Activated T-cell treated with anti-CD3 and anti-CD28 coated beads, Interleukin-2, amount 50 U/mL, for 24 hours (primary cell): ENCODE measurements at regions not wholly inside any gene's neighbourhood (a gene's known extent, or its start where the extent isn't known, plus 50 kb on each side); places are given as distances from the start of the nearest gene placed in this dataset.

Experiments
- DNase-seq: peaks from one replicate; pipeline ENCODE4 v3.0.0-alpha.2; 2020
- H3K27ac Mint-ChIP-seq: 2 replicates; pipeline ENCODE4 v1.8.0; 2020; ENCODE audit warnings: mild to moderate bottlenecking, mixed read lengths
- H3K27me3 Mint-ChIP-seq: 2 replicates; pipeline ENCODE4 v1.8.0; 2020; ENCODE audit warnings: mixed read lengths
- H3K36me3 Mint-ChIP-seq: 2 replicates; pipeline ENCODE4 v1.8.0; 2020; ENCODE audit warnings: low read depth, mixed read lengths
- H3K4me1 Mint-ChIP-seq: 2 replicates; pipeline ENCODE4 v1.8.0; 2020; ENCODE audit warnings: low read depth, mixed read lengths
- H3K4me3 Mint-ChIP-seq: 2 replicates; pipeline ENCODE4 v1.8.0; 2020; ENCODE audit warnings: mild to moderate bottlenecking, moderate library complexity, mixed read lengths
- H3K9me3 Mint-ChIP-seq: 2 replicates; pipeline ENCODE4 v1.8.0; 2020; ENCODE audit warnings: mixed read lengths

GRCh38 chr6:169894377-169894960 lies 143.0 kb downstream of the ERMARD start:
- no peaks in the 10 kb centered on the region for H3K36me3 Mint-ChIP-seq
- H3K27ac Mint-ChIP-seq: no peak overlapping the region
- peaks cover 12% of the 10 kb centered on the region for H3K27me3 Mint-ChIP-seq
- no peaks in the 10 kb centered on the region for H3K4me1 Mint-ChIP-seq
- H3K9me3 Mint-ChIP-seq: peaks cover 4% of the 10 kb centered on the region
- DNase-seq: no peak
- no peak overlapping the region for H3K4me3 Mint-ChIP-seq

- Mint-ChIP-seq H3K4me3 (no peak overlapping the region), H3K27me3 (peaks cover 10% of the 10 kb centered on the region), H3K36me3 (no peaks in the 10 kb centered on the region), H3K4me1 (no peaks in the 10 kb centered on the region), H3K27ac (no peak overlapping the region), H3K9me3 (peaks cover 4% of the 10 kb centered on the region)
- no peak for DNase-seq
Measured at GRCh38 chr6:169893624-169894023, 142.2 kb downstream of the ERMARD start.

GRCh38 chr6:169891846-169892245 lies 140.4 kb downstream of the ERMARD start:
- no peak overlapping the region for H3K4me3 Mint-ChIP-seq
- peaks cover 4% of the 10 kb centered on the region for H3K9me3 Mint-ChIP-seq
- no peaks in the 10 kb centered on the region for H3K36me3 Mint-ChIP-seq
- H3K27me3 Mint-ChIP-seq: peaks cover 11% of the 10 kb centered on the region
- no peaks in the 10 kb centered on the region for H3K4me1 Mint-ChIP-seq
- DNase-seq: no peak
- H3K27ac Mint-ChIP-seq: no peak overlapping the region

- no peak overlapping the region for H3K4me3 Mint-ChIP-seq
- no peak overlapping the region for H3K27ac Mint-ChIP-seq
- H3K27me3 Mint-ChIP-seq: peaks cover 12% of the 10 kb centered on the region
- H3K36me3 Mint-ChIP-seq: no peaks in the 10 kb centered on the region
- no peak for DNase-seq
- H3K9me3 Mint-ChIP-seq: peaks cover 4% of the 10 kb centered on the region
- no peaks in the 10 kb centered on the region for H3K4me1 Mint-ChIP-seq
Measured at GRCh38 chr6:169891421-169891820, 140.0 kb downstream of the ERMARD start.

- Mint-ChIP-seq H3K4me1 (no peaks in the 10 kb centered on the region), H3K27ac (no peak overlapping the region), H3K27me3 (peaks cover 17% of the 10 kb centered on the region), H3K4me3 (no peak overlapping the region), H3K9me3 (peaks cover 4% of the 10 kb centered on the region), H3K36me3 (no peaks in the 10 kb centered on the region)
- DNase-seq: no peak
Measured at GRCh38 chr6:169890901-169891300, 139.5 kb downstream of the ERMARD start.

- Mint-ChIP-seq H3K4me3 (no peak overlapping the region), H3K36me3 (no peaks in the 10 kb centered on the region), H3K9me3 (peaks cover 4% of the 10 kb centered on the region), H3K27ac (no peak overlapping the region), H3K27me3 (peaks cover 26% of the 10 kb centered on the region), H3K4me1 (no peaks in the 10 kb centered on the region)
- no peak for DNase-seq
Measured at GRCh38 chr6:169890049-169890448, 138.6 kb downstream of the ERMARD start.

GRCh38 chr6:169887529-169888140 lies 136.2 kb downstream of the ERMARD start:
- peaks cover 4% of the 10 kb centered on the region for H3K9me3 Mint-ChIP-seq
- H3K4me3 Mint-ChIP-seq: no peak overlapping the region
- H3K36me3 Mint-ChIP-seq: no peaks in the 10 kb centered on the region
- peaks cover 33% of the 10 kb centered on the region for H3K27me3 Mint-ChIP-seq
- H3K27ac Mint-ChIP-seq: no peak overlapping the region
- H3K4me1 Mint-ChIP-seq: no peaks in the 10 kb centered on the region
- no peak for DNase-seq

- Mint-ChIP-seq H3K27me3 (peaks cover 40% of the 10 kb centered on the region), H3K9me3 (peaks cover 4% of the 10 kb centered on the region), H3K4me1 (no peaks in the 10 kb centered on the region), H3K36me3 (no peaks in the 10 kb centered on the region), H3K27ac (no peak overlapping the region), H3K4me3 (no peak overlapping the region)
- DNase-seq: no peak
Measured at GRCh38 chr6:169886631-169887227, 135.3 kb downstream of the ERMARD start.

GRCh38 chr6:169885831-169886230 lies 134.4 kb downstream of the ERMARD start:
- no peak for DNase-seq
- Mint-ChIP-seq H3K4me3 (no peak overlapping the region), H3K27ac (no peak overlapping the region), H3K27me3 (peaks cover 45% of the 10 kb centered on the region), H3K9me3 (peaks cover 1% of the 10 kb centered on the region), H3K36me3 (no peaks in the 10 kb centered on the region), H3K4me1 (no peaks in the 10 kb centered on the region)

GRCh38 chr6:169885131-169885530 lies 133.7 kb downstream of the ERMARD start:
- Mint-ChIP-seq H3K27ac (no peak overlapping the region), H3K4me1 (no peaks in the 10 kb centered on the region), H3K27me3 (peaks cover 49% of the 10 kb centered on the region), H3K9me3 (no peaks in the 10 kb centered on the region), H3K36me3 (no peaks in the 10 kb centered on the region), H3K4me3 (no peak overlapping the region)
- DNase-seq: no peak

- Mint-ChIP-seq H3K4me1 (no peaks in the 10 kb centered on the region), H3K9me3 (no peaks in the 10 kb centered on the region), H3K27ac (no peak overlapping the region), H3K36me3 (no peaks in the 10 kb centered on the region), H3K27me3 (peaks cover 58% of the 10 kb centered on the region), H3K4me3 (no peak overlapping the region)
- DNase-seq: no peak
Measured at GRCh38 chr6:169884158-169884557, 132.7 kb downstream of the ERMARD start.

- peaks cover 58% of the 10 kb centered on the region for H3K27me3 Mint-ChIP-seq
- DNase-seq: no peak
- no peaks in the 10 kb centered on the region for H3K4me1 Mint-ChIP-seq
- no peak overlapping the region for H3K4me3 Mint-ChIP-seq
- no peaks in the 10 kb centered on the region for H3K36me3 Mint-ChIP-seq
- H3K27ac Mint-ChIP-seq: no peak overlapping the region
- H3K9me3 Mint-ChIP-seq: no peaks in the 10 kb centered on the region
Measured at GRCh38 chr6:169883316-169883715, 131.9 kb downstream of the ERMARD start.

GRCh38 chr6:169881976-169882375 lies 130.6 kb downstream of the ERMARD start:
- H3K27me3 Mint-ChIP-seq: peaks cover 51% of the 10 kb centered on the region
- H3K4me3 Mint-ChIP-seq: no peak overlapping the region
- no peak for DNase-seq
- no peak overlapping the region for H3K27ac Mint-ChIP-seq
- no peaks in the 10 kb centered on the region for H3K9me3 Mint-ChIP-seq
- H3K4me1 Mint-ChIP-seq: no peaks in the 10 kb centered on the region
- no peaks in the 10 kb centered on the region for H3K36me3 Mint-ChIP-seq

GRCh38 chr6:169881398-169881797 lies 130.0 kb downstream of the ERMARD start:
- H3K9me3 Mint-ChIP-seq: no peaks in the 10 kb centered on the region
- no peak for DNase-seq
- H3K36me3 Mint-ChIP-seq: no peaks in the 10 kb centered on the region
- no peaks in the 10 kb centered on the region for H3K4me1 Mint-ChIP-seq
- no peak overlapping the region for H3K4me3 Mint-ChIP-seq
- no peak overlapping the region for H3K27ac Mint-ChIP-seq
- H3K27me3 Mint-ChIP-seq: peaks cover 50% of the 10 kb centered on the region

- Mint-ChIP-seq H3K36me3 (no peaks in the 10 kb centered on the region), H3K4me1 (no peaks in the 10 kb centered on the region), H3K4me3 (no peak overlapping the region), H3K27me3 (peaks cover 41% of the 10 kb centered on the region), H3K27ac (no peak overlapping the region), H3K9me3 (peaks cover 2% of the 10 kb centered on the region)
- no peak for DNase-seq
Measured at GRCh38 chr6:169880516-169880915, 129.1 kb downstream of the ERMARD start.
